Keratinocyte (primary cell): ENCODE measurements at regions not wholly inside any gene's neighbourhood (a gene's known extent, or its start where the extent isn't known, plus 50 kb on each side); places are given as distances from the start of the nearest gene placed in this dataset.
A peak's percentile ranks its signal among the peaks of the same experiment; 100 is the strongest.

Experiments
- DNase-seq: peaks from one replicate; pipeline ENCODE4 v3.0.0-alpha.2; 2011; ENCODE audit warnings: low read depth, missing footprints, low spot score
- FAIRE-seq: peaks from 2 replicates; lab custom pipeline; 2011; peaks lifted over from hg19 to GRCh38; lab: Jason Lieb, UNC
- H2AFZ ChIP-seq: 2 replicates; pipeline ENCODE4 v1.6.0; 2012; ENCODE audit warnings: low read length, control low read depth, inconsistent platforms; ENCODE audit not compliant: control insufficient read depth
- H3K27ac ChIP-seq: 2 replicates; pipeline ENCODE4 v1.5.1; 2011; ENCODE audit warnings: low read length; ENCODE audit not compliant: control insufficient read depth, insufficient read depth
- H3K27me3 ChIP-seq: 3 replicates; pipeline ENCODE4 v1.6.0; 2011; ENCODE audit warnings: low read length; ENCODE audit not compliant: control insufficient read depth, insufficient read depth; ENCODE audit errors: extremely low read depth
- H3K36me3 ChIP-seq, 2 experiments: 2 replicates in 1 of 2; 3 replicates in 1 of 2; pipeline ENCODE4 v1.5.1; 2011; ENCODE audit warnings: low read length in 2 of 2, mild to moderate bottlenecking in 1 of 2; ENCODE audit not compliant: control insufficient read depth in 2 of 2, insufficient read depth in 2 of 2; ENCODE audit errors: extremely low read depth in 1 of 2
- H3K4me1 ChIP-seq: 3 replicates; pipeline ENCODE4 v1.5.1; 2011; ENCODE audit warnings: low read length; ENCODE audit not compliant: control insufficient read depth, insufficient read depth; ENCODE audit errors: extremely low read depth
- H3K4me2 ChIP-seq: 3 replicates; pipeline ENCODE4 v1.6.0; 2011; ENCODE audit warnings: low read depth, low read length; ENCODE audit not compliant: control insufficient read depth, insufficient read depth; ENCODE audit errors: extremely low read depth
- H3K4me3 ChIP-seq, 3 experiments: fragments of 200-600 bp in 1 of 3; sonication (generic) in 1 of 3; 2 replicates in 2 of 3; 3 replicates in 1 of 3; pipeline ENCODE4 v1.5.1; 2011 to 2016; ENCODE audit warnings: low read length in 3 of 3, mild to moderate bottlenecking in 3 of 3, control low read depth in 2 of 3, inconsistent platforms in 1 of 3, low read depth in 1 of 3, mixed read lengths in 1 of 3, mixed run types in 1 of 3, moderate library complexity in 1 of 3; ENCODE audit not compliant: control insufficient read depth in 2 of 3, insufficient read depth in 2 of 3; ENCODE audit errors: extremely low read depth in 1 of 3
- H3K79me2 ChIP-seq: 2 replicates; pipeline ENCODE4 v1.6.0; 2012; ENCODE audit warnings: low read length; ENCODE audit not compliant: control insufficient read depth, insufficient read depth
- H3K9ac ChIP-seq: 3 replicates; pipeline ENCODE4 v1.6.0; 2011; ENCODE audit warnings: low read length; ENCODE audit not compliant: control insufficient read depth, insufficient read depth; ENCODE audit errors: extremely low read depth
- H3K9me1 ChIP-seq: 3 replicates; pipeline ENCODE4 v1.6.0; 2011; ENCODE audit warnings: low read length; ENCODE audit not compliant: control insufficient read depth, insufficient read depth; ENCODE audit errors: extremely low read depth
- H3K9me3 ChIP-seq: 2 replicates; pipeline ENCODE4 v1.5.1; 2012; ENCODE audit warnings: low read depth, low read length; ENCODE audit not compliant: control insufficient read depth
- H4K20me1 ChIP-seq: 3 replicates; pipeline ENCODE4 v1.6.0; 2011; ENCODE audit warnings: low read length; ENCODE audit not compliant: control insufficient read depth, insufficient read depth; ENCODE audit errors: extremely low read depth
- EZH2 ChIP-seq: IDR thresholded peaks from one replicate; pipeline ENCODE4 v1.6.1; 2012; ENCODE audit warnings: inconsistent platforms, mild to moderate bottlenecking, low read length, moderate library complexity
- dilution Hi-C: fragments of 300-500 bp; cut with MboI; formaldehyde crosslinking; loops from one replicate; pipeline ENCODE4 v1.7.0; 2020; ENCODE audit warnings: low sequenced_read_pairs; ENCODE audit not compliant: extremely low pct_ligation_motif_present
- TF ChIP-seq, protein P1 (sequence below), 3 experiments: IDR thresholded peaks in 1 of 3; conservative IDR thresholded peaks in 1 of 3; optimal IDR thresholded peaks in 1 of 3; 2 replicates in 2 of 3; 3 replicates in 1 of 3; pipeline versions ENCODE3 to v1.5.1; 2011; ENCODE audit warnings: low read length in 3 of 3, mild to moderate bottlenecking in 3 of 3, moderate library complexity in 2 of 3, control low read depth in 1 of 3, inconsistent platforms in 1 of 3; ENCODE audit not compliant: insufficient read depth in 2 of 3; ENCODE audit errors: extremely low read depth in 1 of 3

DNA sequence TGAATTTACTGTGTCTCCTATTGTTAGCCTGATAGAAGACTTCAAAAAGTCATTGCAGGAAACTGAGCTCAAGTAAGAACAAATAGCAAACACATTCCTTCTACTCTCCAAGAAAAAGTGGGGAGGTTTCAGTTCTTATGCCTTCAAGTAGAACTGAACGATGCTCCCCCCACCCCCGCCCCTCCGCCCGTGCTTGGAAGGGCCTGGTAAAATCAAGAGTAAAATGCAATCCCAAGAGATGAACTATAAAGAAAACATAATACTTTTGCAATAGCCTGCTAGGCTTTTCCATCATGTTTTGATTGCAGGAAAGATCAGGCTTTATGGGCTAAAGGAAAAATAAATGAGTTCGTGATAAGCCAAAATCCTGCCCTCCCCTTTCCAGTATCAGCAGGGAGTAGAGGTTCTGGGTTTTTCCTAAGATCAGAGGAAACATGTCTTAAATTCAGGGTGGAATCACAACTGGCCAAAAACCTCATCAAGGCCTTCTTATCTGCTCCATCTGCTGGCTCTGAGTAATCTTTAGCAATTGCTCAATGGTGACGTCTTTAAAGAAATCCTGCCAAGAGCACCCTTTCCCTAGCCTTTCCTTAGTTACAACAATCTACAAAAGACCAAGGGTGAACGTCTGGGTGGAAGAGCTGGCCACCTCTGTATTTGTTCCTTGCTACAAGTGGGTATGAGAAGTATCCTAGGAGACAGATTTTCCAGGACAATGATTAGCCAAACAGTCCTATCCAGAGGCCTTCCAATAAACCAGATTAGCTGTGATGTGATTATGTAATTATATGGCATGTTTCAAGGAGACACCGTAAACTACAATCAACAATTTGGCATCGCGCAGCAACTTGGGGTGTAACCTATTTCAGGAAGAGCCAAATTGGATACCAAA is 66.3 kb upstream of the FAM9C start:
- Histone ChIP-seq H3K36me3 (no peaks in the 10 kb centered on the region), H3K27me3 (no peaks in the 10 kb centered on the region), H3K4me2 (peak overlapping the region; percentile 66), H3K4me3 (no peak overlapping the region), H3K9ac (peak overlapping the region; percentile 48), H4K20me1 (no peaks in the 10 kb centered on the region), H3K9me3 (no peaks in the 10 kb centered on the region), H3K9me1 (no peaks in the 10 kb centered on the region), H3K27ac (peak overlapping the region; percentile 81), H3K79me2 (no peaks in the 10 kb centered on the region), H2AFZ (peak overlapping the region; percentile 57), H3K4me1 (peaks cover 15% of the 10 kb centered on the region)
- TF ChIP-seq EZH2, result no peak
- TF ChIP-seq, protein P1, sequence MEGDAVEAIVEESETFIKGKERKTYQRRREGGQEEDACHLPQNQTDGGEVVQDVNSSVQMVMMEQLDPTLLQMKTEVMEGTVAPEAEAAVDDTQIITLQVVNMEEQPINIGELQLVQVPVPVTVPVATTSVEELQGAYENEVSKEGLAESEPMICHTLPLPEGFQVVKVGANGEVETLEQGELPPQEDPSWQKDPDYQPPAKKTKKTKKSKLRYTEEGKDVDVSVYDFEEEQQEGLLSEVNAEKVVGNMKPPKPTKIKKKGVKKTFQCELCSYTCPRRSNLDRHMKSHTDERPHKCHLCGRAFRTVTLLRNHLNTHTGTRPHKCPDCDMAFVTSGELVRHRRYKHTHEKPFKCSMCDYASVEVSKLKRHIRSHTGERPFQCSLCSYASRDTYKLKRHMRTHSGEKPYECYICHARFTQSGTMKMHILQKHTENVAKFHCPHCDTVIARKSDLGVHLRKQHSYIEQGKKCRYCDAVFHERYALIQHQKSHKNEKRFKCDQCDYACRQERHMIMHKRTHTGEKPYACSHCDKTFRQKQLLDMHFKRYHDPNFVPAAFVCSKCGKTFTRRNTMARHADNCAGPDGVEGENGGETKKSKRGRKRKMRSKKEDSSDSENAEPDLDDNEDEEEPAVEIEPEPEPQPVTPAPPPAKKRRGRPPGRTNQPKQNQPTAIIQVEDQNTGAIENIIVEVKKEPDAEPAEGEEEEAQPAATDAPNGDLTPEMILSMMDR (optimal IDR thresholded peaks at IDR 0.05 in 1 of 3, IDR thresholded peaks at IDR 0.05 in 1 of 3, conservative IDR thresholded peaks at IDR 0.05 in 1 of 3; ENCODE audit: extremely low read depth in 1 of 3, insufficient read depth in 2 of 3, low read length in 3 of 3), result no peak
- no peak for DNase-seq
- FAIRE-seq, result peak; percentile 87
- dilution Hi-C loops, result no loop called here

DNA sequence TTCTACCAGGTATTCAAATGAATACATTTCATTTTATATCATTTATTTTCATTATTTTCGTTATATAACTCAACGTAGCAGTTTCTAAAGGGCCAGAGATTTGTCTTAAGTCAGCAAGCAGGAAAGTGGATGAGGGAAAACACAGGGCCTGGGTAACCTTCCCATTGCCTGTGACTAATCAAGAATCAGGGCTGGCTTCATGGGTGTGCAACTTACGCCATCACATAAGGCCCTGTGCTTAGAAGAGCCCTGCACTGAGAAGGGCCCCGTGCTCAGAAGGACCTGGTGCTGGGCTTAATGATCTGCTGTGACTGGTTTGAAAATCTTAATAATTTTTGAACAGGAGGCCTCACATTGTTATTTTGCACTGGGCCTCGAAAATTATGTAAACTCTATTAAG is 65.4 kb upstream of the FAM9C start:
- Histone ChIP-seq H3K9me3 (no peaks in the 10 kb centered on the region), H3K27me3 (no peaks in the 10 kb centered on the region), H2AFZ (no peak overlapping the region), H3K79me2 (no peaks in the 10 kb centered on the region), H4K20me1 (no peaks in the 10 kb centered on the region), H3K36me3 (no peaks in the 10 kb centered on the region), H3K27ac (peak overlapping the region; percentile 81), H3K4me1 (peaks cover 15% of the 10 kb centered on the region), H3K4me3 (no peak overlapping the region), H3K9me1 (no peaks in the 10 kb centered on the region), H3K4me2 (no peak overlapping the region), H3K9ac (no peak overlapping the region)
- DNase-seq (no peak), FAIRE-seq (no peak)
- dilution Hi-C loops, result no loop called here
- TF ChIP-seq EZH2, result no peak
- TF ChIP-seq, protein P1 (optimal IDR thresholded peaks at IDR 0.05 in 1 of 3, IDR thresholded peaks at IDR 0.05 in 1 of 3, conservative IDR thresholded peaks at IDR 0.05 in 1 of 3; ENCODE audit: extremely low read depth in 1 of 3, insufficient read depth in 2 of 3, low read length in 3 of 3), result no peak
